ENCODE measurements at regions not wholly inside any gene's neighbourhood (a gene's known extent, or its start where the extent isn't known, plus 50 kb on each side); places are given as distances from the start of the nearest gene placed in this dataset.

- Mint-ChIP-seq H3K4me1 (no peaks in the 10 kb centered on the region), H3K27me3 (ENCODE audit: insufficient read depth, low read depth, poor library complexity) (peaks cover 5% of the 10 kb centered on the region), H3K27ac (no peak overlapping the region), H3K36me3 (ENCODE audit: low read depth) (peaks cover 4% of the 10 kb centered on the region; the same call in 1 of the 3 replicates), H3K4me3 (no peak overlapping the region), H3K9me3 (no peaks in the 10 kb centered on the region; the same call in 2 of the 3 replicates)
- no peaks in the 10 kb centered on the region for H3F3A ChIP-seq (replicated peaks; ENCODE audit: low read depth)
- no peaks in the 10 kb centered on the region for H3K79me2 ChIP-seq (replicated peaks; ENCODE audit: insufficient read depth)
- no peak for TF ChIP-seq ZNF114 (CRISPR knock-in tag; IDR thresholded peaks at IDR 0.05)
- no peak for TF ChIP-seq POLR2AphosphoS5 (IDR thresholded peaks at IDR 0.05; ENCODE audit: low read depth)
- no peak for TF ChIP-seq EZH2 (IDR thresholded peaks at IDR 0.05; ENCODE audit: low read depth, unreplicated experiment)
- no peak for TF ChIP-seq ZNF331 (CRISPR knock-in tag; IDR thresholded peaks at IDR 0.05; ENCODE audit: low read depth)
- no peak for TF ChIP-seq NANOG (IDR thresholded peaks at IDR 0.05; ENCODE audit: borderline replicate concordance)
- TF ChIP-seq CREB1 (CRISPR knock-in tag; IDR thresholded peaks at IDR 0.05; ENCODE audit: low read depth), result no peak
- no peak for TF ChIP-seq JUNB (IDR thresholded peaks at IDR 0.05; ENCODE audit: unreplicated experiment)
- TF ChIP-seq ZNF462 (CRISPR knock-in tag; IDR thresholded peaks at IDR 0.05), result no peak
- TF ChIP-seq ETS1 (IDR thresholded peaks at IDR 0.05), result no peak
- no peak for TF ChIP-seq STAT1 (IDR thresholded peaks at IDR 0.05; ENCODE audit: unreplicated experiment)
- TF ChIP-seq CTCF (conservative IDR thresholded peaks at IDR 0.05; ENCODE audit: low read depth in 2 of 2), result no peak
- no peak for TF ChIP-seq REST (IDR thresholded peaks at IDR 0.05; ENCODE audit: unreplicated experiment)
- no peak overlapping the region for H3K4me2 ChIP-seq
- no peaks in the 10 kb centered on the region for H3K9me2 ChIP-seq (ENCODE audit: insufficient read depth)
- ATAC-seq, result no peak
- no peak for DNase-seq (ENCODE audit: low spot score)
- no peaks in the 10 kb centered on the region for H4K20me1 ChIP-seq (replicated peaks; ENCODE audit: insufficient read depth)
- no peaks in the 10 kb centered on the region for H3K27me3 ChIP-seq (ENCODE audit: insufficient read depth)
- H3K4me1 ChIP-seq (ENCODE audit: insufficient read depth), result no peaks in the 10 kb centered on the region
- no peaks in the 10 kb centered on the region for H3K36me3 ChIP-seq (ENCODE audit: insufficient read depth)
- H3K27ac ChIP-seq (ENCODE audit: low read depth), result no peak overlapping the region
- no peak overlapping the region for H2AFZ ChIP-seq
- H3K4me3 ChIP-seq, result no peak overlapping the region
These were observed 472.2 kb downstream of the MCTP2 start for GRCh38 chr15:94703596-94703995.
